Brain microvascular endothelial cell (primary cell): ENCODE measurements at regions not wholly inside any gene's neighbourhood (a gene's known extent, or its start where the extent isn't known, plus 50 kb on each side); places are given as distances from the start of the nearest gene placed in this dataset.

Source experiments
- DNase-seq: peaks from one replicate; pipeline ENCODE4 v3.0.0-alpha.2; 2020
- H3K27ac ChIP-seq: fragments of 250-450 bp; sonication (Bioruptor Pico); 2 replicates; pipeline ENCODE4 v1.5.1; 2020; ENCODE audit warnings: mild to moderate bottlenecking, moderate library complexity
- H3K27me3 ChIP-seq: fragments of 250-450 bp; sonication (Bioruptor Pico); replicated peaks from 2 replicates; pipeline ENCODE4 v1.5.1; 2020; ENCODE audit warnings: mild to moderate bottlenecking
- H3K36me3 ChIP-seq: fragments of 250-450 bp; sonication (Bioruptor Pico); replicated peaks from 2 replicates; pipeline ENCODE4 v1.5.1; 2020; ENCODE audit warnings: mild to moderate bottlenecking
- H3K4me3 ChIP-seq: 2 replicates; pipeline ENCODE4 v1.5.1; 2011; ENCODE audit warnings: low read depth, mild to moderate bottlenecking, control low read depth, low read length, moderate library complexity
- CTCF ChIP-seq: IDR thresholded peaks from 2 replicates; pipeline ENCODE4 v1.5.1; 2011; ENCODE audit warnings: low read depth, mild to moderate bottlenecking, moderate library complexity, low read length, control low read depth, inconsistent platforms; ENCODE audit errors: missing control alignments
- in situ Hi-C: cut with HindIII; loops from 2 replicates; pipeline ENCODE4 v1.10.0; 2017; ENCODE audit warnings: low sequenced_read_pairs, low pct_ligation_motif_present

GRCh38 chr1:209354111-209354839, 229.2 kb upstream of the CAMK1G start:
- peak; percentile 97 for TF ChIP-seq CTCF
- H3K27me3 ChIP-seq = no peaks in the 10 kb centered on the region
- H3K27ac ChIP-seq = no peak overlapping the region
- in situ Hi-C loops = no loop called here
- H3K4me3 ChIP-seq = no peak overlapping the region
- H3K36me3 ChIP-seq = no peaks in the 10 kb centered on the region
- DNase-seq = peak; percentile 88

GRCh38 chr1:209354840-209355165, 228.7 kb upstream of the CAMK1G start:
- Histone ChIP-seq H3K36me3 (no peaks in the 10 kb centered on the region), H3K27ac (no peak overlapping the region), H3K27me3 (no peaks in the 10 kb centered on the region), H3K4me3 (no peak overlapping the region)
- DNase-seq = no peak
- in situ Hi-C loops = no loop called here
- TF ChIP-seq CTCF = no peak

- no peak overlapping the region for H3K4me3 ChIP-seq
- H3K27ac ChIP-seq = no peak overlapping the region
- in situ Hi-C loops = no loop called here
Observed at GRCh38 chr1:209355415-209355814, 228.1 kb upstream of the CAMK1G start.

GRCh38 chr1:209356976-209357377, 226.5 kb upstream of the CAMK1G start:
- H3K27me3 ChIP-seq = no peaks in the 10 kb centered on the region
- H3K4me3 ChIP-seq = no peak overlapping the region
- TF ChIP-seq CTCF = no peak
- no peak overlapping the region for H3K27ac ChIP-seq
- H3K36me3 ChIP-seq = no peaks in the 10 kb centered on the region
- in situ Hi-C loops = no loop called here
- DNase-seq = no peak

More at GRCh38 chr1:209355415-209355814, 228.1 kb upstream of the CAMK1G start:
- no peak for TF ChIP-seq CTCF
- H3K36me3 ChIP-seq = no peaks in the 10 kb centered on the region
- no peaks in the 10 kb centered on the region for H3K27me3 ChIP-seq
- no peak for DNase-seq

GRCh38 chr1:209363112-209363511, 220.4 kb upstream of the CAMK1G start:
- H3K27ac ChIP-seq = no peak overlapping the region
- no peak for TF ChIP-seq CTCF
- no peaks in the 10 kb centered on the region for H3K36me3 ChIP-seq
- no peak for DNase-seq
- no peak overlapping the region for H3K4me3 ChIP-seq
- H3K27me3 ChIP-seq = no peaks in the 10 kb centered on the region
- in situ Hi-C loops = no loop called here

- Histone ChIP-seq H3K27me3 (no peaks in the 10 kb centered on the region), H3K4me3 (no peak overlapping the region), H3K36me3 (no peaks in the 10 kb centered on the region), H3K27ac (no peak overlapping the region)
- DNase-seq = no peak
- no peak for TF ChIP-seq CTCF
- in situ Hi-C loops = no loop called here
Observed at GRCh38 chr1:209364716-209365115, 218.8 kb upstream of the CAMK1G start.
